DMS53 (cell line): ENCODE measurements at regions not wholly inside any gene's neighbourhood (a gene's known extent, or its start where the extent isn't known, plus 50 kb on each side); places are given as distances from the start of the nearest gene placed in this dataset.

Experiments
- DNase-seq: peaks from one replicate; lab custom pipeline; 2025; lab: John Stamatoyannopoulos, UW

- DNase-seq: no peak
These were observed 56.6 kb upstream of the PACRGL start for GRCh38 chr4:20643631-20644030.

GRCh38 chr4:20645236-20645635, 55.0 kb upstream of the PACRGL start:
- DNase-seq: no peak

- no peak for DNase-seq
These were observed 54.0 kb upstream of the PACRGL start for GRCh38 chr4:20646287-20646686.
